PFSK-1 (cell line): ENCODE measurements at regions not wholly inside any gene's neighbourhood (a gene's known extent, or its start where the extent isn't known, plus 50 kb on each side); places are given as distances from the start of the nearest gene placed in this dataset.

ENCODE experiments used
- FOXP2 ChIP-seq: optimal IDR thresholded peaks from 2 replicates; pipeline ENCODE3; 2011; ENCODE audit warnings: borderline replicate concordance, control low read depth, inconsistent platforms; ENCODE audit not compliant: insufficient read depth; ENCODE audit errors: extremely low read length, extremely low read depth
- POLR2AphosphoS5 ChIP-seq: IDR thresholded peaks from 2 replicates; pipeline ENCODE4 v1.6.1; 2012; ENCODE audit warnings: low read depth, mild to moderate bottlenecking, control low read depth, low read length, moderate library complexity
- REST ChIP-seq, 2 experiments: IDR thresholded peaks; 2 replicates each; pipeline versions ENCODE4 v1.6.1 to v1.8.0; 2011 to 2012; ENCODE audit warnings: low read depth in 2 of 2, low read length in 2 of 2, control low read depth in 1 of 2, inconsistent platforms in 1 of 2, mild to moderate bottlenecking in 1 of 2, moderate library complexity in 1 of 2; ENCODE audit not compliant: insufficient read depth in 1 of 2
- SIN3A ChIP-seq: IDR thresholded peaks from 2 replicates; pipeline ENCODE4 v1.6.1; 2012; ENCODE audit warnings: mild to moderate bottlenecking, low read length, moderate library complexity, borderline replicate concordance; ENCODE audit not compliant: insufficient read depth
- TAF1 ChIP-seq: IDR thresholded peaks from 2 replicates; pipeline ENCODE4 v1.6.1; 2012; ENCODE audit warnings: low read length, control low read depth, borderline replicate concordance; ENCODE audit not compliant: insufficient read depth

- no peak for TF ChIP-seq TAF1
- no peak for TF ChIP-seq SIN3A
- no peak for TF ChIP-seq POLR2AphosphoS5
- TF ChIP-seq REST (IDR thresholded peaks at IDR 0.05; ENCODE audit: insufficient read depth in 1 of 2, low read depth in 2 of 2, low read length in 2 of 2) = no peak
- TF ChIP-seq FOXP2 = no peak
These were observed 58.3 kb upstream of the MEDAG start for GRCh38 chr13:30847650-30848307.

- no peak for TF ChIP-seq SIN3A
- no peak for TF ChIP-seq REST (IDR thresholded peaks at IDR 0.05; ENCODE audit: insufficient read depth in 1 of 2, low read depth in 2 of 2, low read length in 2 of 2)
- TF ChIP-seq TAF1 = no peak
These were observed 57.6 kb upstream of the MEDAG start for GRCh38 chr13:30848332-30849027.

- TF ChIP-seq FOXP2 = no peak
- no peak for TF ChIP-seq SIN3A
- no peak for TF ChIP-seq REST (IDR thresholded peaks at IDR 0.05; ENCODE audit: insufficient read depth in 1 of 2, low read depth in 2 of 2, low read length in 2 of 2)
- TF ChIP-seq TAF1 = no peak
- no peak for TF ChIP-seq POLR2AphosphoS5
These were observed 56.5 kb upstream of the MEDAG start for GRCh38 chr13:30849611-30850010.

GRCh38 chr13:30850204-30850866, 55.7 kb upstream of the MEDAG start:
- TF ChIP-seq FOXP2 = no peak

- TF ChIP-seq SIN3A = no peak
- no peak for TF ChIP-seq TAF1
- TF ChIP-seq FOXP2 = no peak
- TF ChIP-seq POLR2AphosphoS5 = no peak
- TF ChIP-seq REST (IDR thresholded peaks at IDR 0.05; ENCODE audit: insufficient read depth in 1 of 2, low read depth in 2 of 2, low read length in 2 of 2) = no peak
These were observed 55.2 kb upstream of the MEDAG start for GRCh38 chr13:30850867-30851211.
